ENCODE measurements at regions not wholly inside any gene's neighbourhood (a gene's known extent, or its start where the extent isn't known, plus 50 kb on each side); places are given as distances from the start of the nearest gene placed in this dataset.

GRCh38 chr22:44378380-44378779 lies 65.6 kb upstream of the SHISAL1 start:
- no peak for TF ChIP-seq CTCF (IDR thresholded peaks at IDR 0.05)
- no peak for TF ChIP-seq POLR2A (IDR thresholded peaks at IDR 0.05)

All from tibial nerve (tissue), 3 donors.